ENCODE measurements at regions not wholly inside any gene's neighbourhood (a gene's known extent, or its start where the extent isn't known, plus 50 kb on each side); places are given as distances from the start of the nearest gene placed in this dataset.
A peak's percentile ranks its signal among the peaks of the same experiment; 100 is the strongest.

DNA sequence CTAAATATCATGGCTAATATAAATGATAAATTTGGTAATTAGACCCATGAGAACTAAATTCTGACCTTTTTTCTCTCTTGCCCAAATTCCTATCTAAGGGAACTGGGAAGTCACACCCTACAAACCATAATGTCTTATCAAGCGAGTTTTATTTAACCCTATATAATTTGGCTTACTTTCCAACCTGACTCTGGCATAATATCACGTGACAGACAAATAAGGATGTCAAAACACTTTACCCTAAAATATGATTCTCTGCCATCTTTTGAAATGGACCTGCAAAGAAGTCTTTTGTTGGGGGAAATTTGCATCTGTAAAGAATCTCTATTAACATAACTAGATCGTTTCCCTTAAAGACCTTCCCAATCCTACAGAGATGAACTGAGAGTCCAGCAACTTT lies 1823.5 kb upstream of the LRRTM1 start:
- intact Hi-C loops (cut with DNase I): no loop called here
- Histone ChIP-seq H3K9me3 (ENCODE audit: control insufficient read depth in 2 of 3, insufficient read depth in 1 of 3, low read length in 3 of 3) (no peaks in the 10 kb centered on the region), H3K27ac (ENCODE audit: low read depth in 2 of 2, low read length in 2 of 2) (no peak overlapping the region), H3K36me3 (ENCODE audit: control insufficient read depth in 2 of 3, insufficient read depth in 3 of 3, low read length in 3 of 3) (no peaks in the 10 kb centered on the region), H3K4me3 (ENCODE audit: low read length in 3 of 3) (no peak overlapping the region), H3K27me3 (ENCODE audit: control insufficient read depth, insufficient read depth, low read length) (no peaks in the 10 kb centered on the region), H3K9ac (ENCODE audit: low read length in 3 of 3) (no peak overlapping the region), H3K4me1 (ENCODE audit: control insufficient read depth in 2 of 3, insufficient read depth in 2 of 3, low read depth in 1 of 3, low read length in 3 of 3) (no peaks in the 10 kb centered on the region)
- DNase-seq: no peak
- no peak for TF ChIP-seq CTCF (IDR thresholded peaks at IDR 0.05; ENCODE audit: borderline replicate concordance, extremely low read depth, insufficient read depth)
- no peak for FAIRE-seq

- no peak overlapping the region for H3K4me3 ChIP-seq (ENCODE audit: low read length in 3 of 3)
- intact Hi-C loops (cut with DNase I): no loop called here
- no peak for TF ChIP-seq CTCF (IDR thresholded peaks at IDR 0.05; ENCODE audit: borderline replicate concordance, extremely low read depth, insufficient read depth)
- no peaks in the 10 kb centered on the region for H3K27me3 ChIP-seq (ENCODE audit: control insufficient read depth, insufficient read depth, low read length)
- no peak for DNase-seq
- no peaks in the 10 kb centered on the region for H3K36me3 ChIP-seq (ENCODE audit: control insufficient read depth in 2 of 3, insufficient read depth in 3 of 3, low read length in 3 of 3)
- FAIRE-seq: no peak
- no peaks in the 10 kb centered on the region for H3K9me3 ChIP-seq (ENCODE audit: control insufficient read depth in 2 of 3, insufficient read depth in 1 of 3, low read length in 3 of 3)
- no peak overlapping the region for H3K9ac ChIP-seq (ENCODE audit: low read length in 3 of 3)
- H3K4me1 ChIP-seq (ENCODE audit: control insufficient read depth in 2 of 3, insufficient read depth in 2 of 3, low read depth in 1 of 3, low read length in 3 of 3): no peaks in the 10 kb centered on the region
- H3K27ac ChIP-seq (ENCODE audit: low read depth in 2 of 2, low read length in 2 of 2): no peak overlapping the region
Observed at GRCh38 chr2:82124629-82125028, 1820.1 kb upstream of the LRRTM1 start.

DNA sequence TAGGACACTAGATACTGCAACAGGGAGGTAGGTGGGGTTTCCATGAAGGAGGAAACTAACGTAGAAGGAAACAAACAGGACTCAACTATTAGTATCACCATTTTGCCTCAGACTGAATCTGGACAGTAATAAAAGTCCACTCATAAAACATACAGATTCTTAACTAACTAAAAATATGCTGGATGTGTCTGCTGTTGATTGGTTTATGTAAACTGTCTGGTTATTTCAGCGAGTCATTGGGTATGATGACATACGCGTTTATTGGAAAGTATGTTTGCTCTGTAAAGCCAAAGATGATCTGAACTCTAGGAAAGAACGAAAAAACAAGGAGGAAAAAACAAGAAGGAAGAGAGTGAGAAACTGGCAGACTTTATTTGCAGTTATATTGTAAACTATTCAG lies 1816.1 kb upstream of the LRRTM1 start:
- no peaks in the 10 kb centered on the region for H3K4me1 ChIP-seq (ENCODE audit: control insufficient read depth in 2 of 3, insufficient read depth in 2 of 3, low read depth in 1 of 3, low read length in 3 of 3)
- no peak for DNase-seq
- FAIRE-seq: no peak
- no peak overlapping the region for H3K9ac ChIP-seq (ENCODE audit: low read length in 3 of 3)
- H3K4me3 ChIP-seq (ENCODE audit: low read length in 3 of 3): no peak overlapping the region
- intact Hi-C loops (cut with DNase I): no loop called here
- no peaks in the 10 kb centered on the region for H3K27me3 ChIP-seq (ENCODE audit: control insufficient read depth, insufficient read depth, low read length)
- no peaks in the 10 kb centered on the region for H3K36me3 ChIP-seq (ENCODE audit: control insufficient read depth in 2 of 3, insufficient read depth in 3 of 3, low read length in 3 of 3)
- no peaks in the 10 kb centered on the region for H3K9me3 ChIP-seq (ENCODE audit: control insufficient read depth in 2 of 3, insufficient read depth in 1 of 3, low read length in 3 of 3)
- peak overlapping the region; percentile 10 to 16 for H3K27ac ChIP-seq (ENCODE audit: low read depth in 2 of 2, low read length in 2 of 2)
- TF ChIP-seq CTCF (IDR thresholded peaks at IDR 0.05; ENCODE audit: borderline replicate concordance, extremely low read depth, insufficient read depth): no peak

GRCh38 chr2:82120115-82120514 lies 1815.6 kb upstream of the LRRTM1 start:
- Histone ChIP-seq H3K9me3 (ENCODE audit: control insufficient read depth in 2 of 3, insufficient read depth in 1 of 3, low read length in 3 of 3) (no peaks in the 10 kb centered on the region), H3K9ac (ENCODE audit: low read length in 3 of 3) (no peak overlapping the region), H3K27me3 (ENCODE audit: control insufficient read depth, insufficient read depth, low read length) (no peaks in the 10 kb centered on the region), H3K36me3 (ENCODE audit: control insufficient read depth in 2 of 3, insufficient read depth in 3 of 3, low read length in 3 of 3) (no peaks in the 10 kb centered on the region), H3K27ac (ENCODE audit: low read depth in 2 of 2, low read length in 2 of 2) (peak overlapping the region; percentile 10 to 16), H3K4me1 (ENCODE audit: control insufficient read depth in 2 of 3, insufficient read depth in 2 of 3, low read depth in 1 of 3, low read length in 3 of 3) (no peaks in the 10 kb centered on the region), H3K4me3 (ENCODE audit: low read length in 3 of 3) (no peak overlapping the region)
- DNase-seq (peak in 2 of 5 donors; percentile 22 to 44), FAIRE-seq (no peak)
- intact Hi-C loops (cut with DNase I): no loop called here
- TF ChIP-seq CTCF (IDR thresholded peaks at IDR 0.05; ENCODE audit: borderline replicate concordance, extremely low read depth, insufficient read depth): no peak
